NB4 (cell line): ENCODE measurements at regions not wholly inside any gene's neighbourhood (a gene's known extent, or its start where the extent isn't known, plus 50 kb on each side); places are given as distances from the start of the nearest gene placed in this dataset.

Source experiments
- CTCF ChIP-seq: IDR thresholded peaks from one replicate; pipeline ENCODE4 v1.5.1; 2012; ENCODE audit warnings: low read depth, low read length
- MAX ChIP-seq: IDR thresholded peaks from 2 replicates; pipeline ENCODE4 v1.6.1; 2011; ENCODE audit warnings: low read depth, low read length
- POLR2A ChIP-seq: IDR thresholded peaks from 2 replicates; pipeline ENCODE4 v1.6.1; 2011; ENCODE audit warnings: mild to moderate bottlenecking; ENCODE audit not compliant: insufficient read length; ENCODE audit errors: extremely low read depth

- TF ChIP-seq CTCF: no peak
- no peak for TF ChIP-seq MAX
- TF ChIP-seq POLR2A: no peak
Measured at GRCh38 chr2:37802211-37802752, 122.8 kb upstream of the RMDN2 start.
